Small intestine (tissue), 7 donors: ENCODE measurements at regions not wholly inside any gene's neighbourhood (a gene's known extent, or its start where the extent isn't known, plus 50 kb on each side); places are given as distances from the start of the nearest gene placed in this dataset.
A peak's percentile ranks its signal among the peaks of the same experiment; 100 is the strongest.

Source experiments
- DNase-seq, 2 donors: peaks; one replicate each; pipeline versions ENCODE4 v3.0.0 to v3.0.0-alpha.2; 2013
- FAIRE-seq: peaks from 2 replicates; lab custom pipeline; 2012; peaks lifted over from hg19 to GRCh38; lab: Jason Lieb, UNC
- H3K27ac ChIP-seq, 3 donors: one replicate each; pipeline ENCODE4 v1.5.1; 2013; ENCODE audit warnings: low read length in 2 of 3, mild to moderate bottlenecking in 2 of 3, control low read depth in 1 of 3, inconsistent platforms in 1 of 3, low read depth in 1 of 3, moderate library complexity in 1 of 3
- H3K27me3 ChIP-seq, 3 donors: one replicate each; pipeline ENCODE4 v1.6.1; 2013; ENCODE audit warnings: low read length in 3 of 3, inconsistent platforms in 1 of 3; ENCODE audit not compliant: control insufficient read depth in 3 of 3, insufficient read depth in 3 of 3
- H3K36me3 ChIP-seq, 3 donors: one replicate each; pipeline ENCODE4 v1.6.1; 2013; ENCODE audit warnings: low read length in 3 of 3, inconsistent platforms in 1 of 3, low read depth in 1 of 3, mild to moderate bottlenecking in 1 of 3, moderate library complexity in 1 of 3; ENCODE audit not compliant: control insufficient read depth in 3 of 3, insufficient read depth in 2 of 3
- H3K4me1 ChIP-seq, 3 donors: one replicate each; pipeline ENCODE4 v1.6.1; 2013; ENCODE audit warnings: low read length in 2 of 3, inconsistent platforms in 1 of 3, low read depth in 1 of 3, mild to moderate bottlenecking in 1 of 3, moderate library complexity in 1 of 3; ENCODE audit not compliant: control insufficient read depth in 3 of 3, insufficient read depth in 2 of 3
- H3K4me3 ChIP-seq, 3 donors: one replicate each; pipeline ENCODE4 v1.5.1; 2013; ENCODE audit warnings: low read length in 3 of 3, control low read depth in 1 of 3, inconsistent platforms in 1 of 3, low read depth in 1 of 3, mild to moderate bottlenecking in 1 of 3, moderate library complexity in 1 of 3
- H3K9me3 ChIP-seq, 2 donors: one replicate each; pipeline ENCODE4 v1.6.1; 2013; ENCODE audit warnings: low read depth in 1 of 2, low read length in 1 of 2; ENCODE audit not compliant: control insufficient read depth in 2 of 2, insufficient read depth in 1 of 2
- WGBS, 3 donors: extraction: QIAGEN DNeasy Blood & Tissue Kit; methylation state at CpG; one replicate each; pipeline ENCODE4 v1.1.7; 2013; 5-methylcytosine and 5-hydroxymethylcytosine counted together
- donor health status: healthy with polysubstance abuse.
- donor health status: control.
- donor health status: control.
- donor health status: Bipolar disorder and iron deficiency.
- donor health status: healthy.

- H3K4me3 ChIP-seq: no peak overlapping the region
- no peak for FAIRE-seq
- DNase-seq: no peak
- H3K9me3 ChIP-seq: no peaks in the 10 kb centered on the region
- peaks cover 0 to 6% (median 0%) of the 10 kb centered on the region in 3 donors for H3K4me1 ChIP-seq
- H3K36me3 ChIP-seq: no peaks in the 10 kb centered on the region
- no peak overlapping the region for H3K27ac ChIP-seq
- H3K27me3 ChIP-seq: no peaks in the 10 kb centered on the region
These were observed 171.3 kb downstream of the SLC28A3 start for GRCh38 chr9:84169240-84169639.

- Histone ChIP-seq H3K27ac (peak overlapping the region in 1 of 3 donors; percentile 70), H3K36me3 (no peaks in the 10 kb centered on the region), H3K4me1 (peaks cover 0 to 6% (median 0%) of the 10 kb centered on the region in 3 donors), H3K27me3 (no peaks in the 10 kb centered on the region), H3K9me3 (no peaks in the 10 kb centered on the region), H3K4me3 (no peak overlapping the region)
- peak; percentile 52 to 69 for DNase-seq
- WGBS, 3 donors: 52 to 62% (median 61%) methylated on average over 9 of the region's 9 CpGs
- FAIRE-seq: no peak
These were observed 169.9 kb downstream of the SLC28A3 start for GRCh38 chr9:84170521-84171141.

- H3K9me3 ChIP-seq: peaks cover 0 to 5% of the 10 kb centered on the region in 2 donors
- no peak for DNase-seq
- H3K36me3 ChIP-seq: no peaks in the 10 kb centered on the region
- peaks cover 1 to 10% (median 6%) of the 10 kb centered on the region in 3 donors for H3K4me1 ChIP-seq
- no peak overlapping the region for H3K4me3 ChIP-seq
- no peaks in the 10 kb centered on the region for H3K27me3 ChIP-seq
- FAIRE-seq: no peak
- H3K27ac ChIP-seq: no peak overlapping the region
- 86 to 94% (median 87%) methylated on average over 2 of the region's 2 CpGs for WGBS, 3 donors
These were observed 166.6 kb downstream of the SLC28A3 start for GRCh38 chr9:84173961-84174360.

GRCh38 chr9:84174486-84174885, 166.1 kb downstream of the SLC28A3 start:
- Histone ChIP-seq H3K4me1 (peaks cover 1 to 10% (median 6%) of the 10 kb centered on the region in 3 donors), H3K9me3 (peaks cover 0 to 5% of the 10 kb centered on the region in 2 donors), H3K4me3 (no peak overlapping the region), H3K36me3 (no peaks in the 10 kb centered on the region), H3K27me3 (no peaks in the 10 kb centered on the region), H3K27ac (no peak overlapping the region)
- WGBS, 3 donors: 52 to 87% (median 84%) methylated on average over 1 of the region's 1 CpG
- DNase-seq (no peak), FAIRE-seq (no peak)

GRCh38 chr9:84177407-84177806, 163.2 kb downstream of the SLC28A3 start:
- Histone ChIP-seq H3K36me3 (no peaks in the 10 kb centered on the region), H3K9me3 (peaks cover 0 to 5% of the 10 kb centered on the region in 2 donors), H3K27ac (peak overlapping the region in 1 of 3 donors; percentile 48), H3K4me3 (no peak overlapping the region), H3K27me3 (no peaks in the 10 kb centered on the region), H3K4me1 (peaks cover 0 to 10% (median 1%) of the 10 kb centered on the region in 3 donors)
- FAIRE-seq (no peak), DNase-seq (peak; percentile 70 to 86)
- 21 to 68% (median 41%) methylated on average over 3 of the region's 3 CpGs for WGBS, 3 donors

- Histone ChIP-seq H3K4me3 (no peak overlapping the region), H3K27me3 (no peaks in the 10 kb centered on the region), H3K9me3 (peaks cover 0 to 5% of the 10 kb centered on the region in 2 donors), H3K27ac (no peak overlapping the region), H3K4me1 (peaks cover 0 to 10% (median 1%) of the 10 kb centered on the region in 3 donors), H3K36me3 (no peaks in the 10 kb centered on the region)
- FAIRE-seq (no peak), DNase-seq (no peak)
- WGBS, 3 donors: 80 to 90% (median 85%) methylated on average over 5 of the region's 5 CpGs
These were observed 161.0 kb downstream of the SLC28A3 start for GRCh38 chr9:84179531-84179930.

GRCh38 chr9:84187090-84187489, 153.5 kb downstream of the SLC28A3 start:
- WGBS, 3 donors: 82 to 92% (median 88%) methylated on average over 5 of the region's 5 CpGs
- DNase-seq (no peak), FAIRE-seq (no peak)

GRCh38 chr9:84189904-84190303, 150.7 kb downstream of the SLC28A3 start:
- FAIRE-seq (no peak), DNase-seq (peak; percentile 27 to 63)
- Histone ChIP-seq H3K36me3 (no peaks in the 10 kb centered on the region), H3K4me3 (no peak overlapping the region), H3K27ac (no peak overlapping the region), H3K27me3 (no peaks in the 10 kb centered on the region), H3K4me1 (no peaks in the 10 kb centered on the region), H3K9me3 (peaks cover 0 to 11% of the 10 kb centered on the region in 2 donors)
- 31 to 70% (median 41%) methylated on average over 7 of the region's 7 CpGs for WGBS, 3 donors

More at GRCh38 chr9:84187090-84187489, 153.5 kb downstream of the SLC28A3 start:
- Histone ChIP-seq H3K4me1 (no peaks in the 10 kb centered on the region), H3K27ac (no peak overlapping the region), H3K27me3 (no peaks in the 10 kb centered on the region), H3K9me3 (no peaks in the 10 kb centered on the region), H3K4me3 (no peak overlapping the region), H3K36me3 (no peaks in the 10 kb centered on the region)

GRCh38 chr9:84190411-84190810, 150.1 kb downstream of the SLC28A3 start:
- Histone ChIP-seq H3K27me3 (no peaks in the 10 kb centered on the region), H3K27ac (no peak overlapping the region), H3K4me3 (no peak overlapping the region), H3K36me3 (no peaks in the 10 kb centered on the region), H3K9me3 (peaks cover 0 to 11% of the 10 kb centered on the region in 2 donors), H3K4me1 (no peaks in the 10 kb centered on the region)
- WGBS, 3 donors: 90 to 93% (median 91%) methylated on average over 2 of the region's 2 CpGs
- no peak for FAIRE-seq
- no peak for DNase-seq
